Caki2 (cell line): ENCODE measurements at regions not wholly inside any gene's neighbourhood (a gene's known extent, or its start where the extent isn't known, plus 50 kb on each side); places are given as distances from the start of the nearest gene placed in this dataset.
A peak's percentile ranks its signal among the peaks of the same experiment; 100 is the strongest.

Experiments
- DNase-seq: peaks from one replicate; pipeline ENCODE4 v3.0.0-alpha.2; 2015; ENCODE audit warnings: low read depth
- in situ Hi-C: cut with HindIII; loops from 2 replicates; pipeline ENCODE4 v1.10.0; 2016; ENCODE audit warnings: low sequenced_read_pairs, low pct_unique_long_range_greater_than_20kb, mixed read lengths

- DNase-seq: no peak
- in situ Hi-C loops: no loop called here
Measured at GRCh38 chr18:72940509-72940908, 72.7 kb upstream of the NETO1 start.

- peak; percentile 18 for DNase-seq
Measured at GRCh38 chr18:72935744-72936143, 68.0 kb upstream of the NETO1 start.

DNA sequence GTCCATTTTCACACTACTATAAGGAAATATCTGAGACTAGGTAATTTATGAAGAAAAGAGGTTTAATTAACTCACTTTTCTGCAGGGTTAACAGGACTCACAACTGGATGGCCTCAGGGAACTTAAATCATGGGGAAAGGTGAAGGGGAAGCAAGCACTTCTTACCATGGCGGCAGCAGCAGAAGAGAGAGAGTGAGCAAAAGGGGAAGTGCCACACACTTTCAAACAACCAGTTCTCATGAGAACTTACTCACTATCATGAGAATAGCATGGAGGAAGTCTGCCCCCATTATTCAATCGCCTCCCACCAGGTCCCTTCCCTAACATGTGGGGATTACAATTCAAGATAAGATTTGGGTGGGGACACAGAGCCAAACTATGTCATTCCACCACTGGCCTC lies 55.1 kb upstream of the NETO1 start:
- DNase-seq: no peak
- in situ Hi-C loops: no loop called here

More at GRCh38 chr18:72935744-72936143, 68.0 kb upstream of the NETO1 start:
- in situ Hi-C loops: no loop called here
